ENCODE measurements at regions not wholly inside any gene's neighbourhood (a gene's known extent, or its start where the extent isn't known, plus 50 kb on each side); places are given as distances from the start of the nearest gene placed in this dataset.

DNA sequence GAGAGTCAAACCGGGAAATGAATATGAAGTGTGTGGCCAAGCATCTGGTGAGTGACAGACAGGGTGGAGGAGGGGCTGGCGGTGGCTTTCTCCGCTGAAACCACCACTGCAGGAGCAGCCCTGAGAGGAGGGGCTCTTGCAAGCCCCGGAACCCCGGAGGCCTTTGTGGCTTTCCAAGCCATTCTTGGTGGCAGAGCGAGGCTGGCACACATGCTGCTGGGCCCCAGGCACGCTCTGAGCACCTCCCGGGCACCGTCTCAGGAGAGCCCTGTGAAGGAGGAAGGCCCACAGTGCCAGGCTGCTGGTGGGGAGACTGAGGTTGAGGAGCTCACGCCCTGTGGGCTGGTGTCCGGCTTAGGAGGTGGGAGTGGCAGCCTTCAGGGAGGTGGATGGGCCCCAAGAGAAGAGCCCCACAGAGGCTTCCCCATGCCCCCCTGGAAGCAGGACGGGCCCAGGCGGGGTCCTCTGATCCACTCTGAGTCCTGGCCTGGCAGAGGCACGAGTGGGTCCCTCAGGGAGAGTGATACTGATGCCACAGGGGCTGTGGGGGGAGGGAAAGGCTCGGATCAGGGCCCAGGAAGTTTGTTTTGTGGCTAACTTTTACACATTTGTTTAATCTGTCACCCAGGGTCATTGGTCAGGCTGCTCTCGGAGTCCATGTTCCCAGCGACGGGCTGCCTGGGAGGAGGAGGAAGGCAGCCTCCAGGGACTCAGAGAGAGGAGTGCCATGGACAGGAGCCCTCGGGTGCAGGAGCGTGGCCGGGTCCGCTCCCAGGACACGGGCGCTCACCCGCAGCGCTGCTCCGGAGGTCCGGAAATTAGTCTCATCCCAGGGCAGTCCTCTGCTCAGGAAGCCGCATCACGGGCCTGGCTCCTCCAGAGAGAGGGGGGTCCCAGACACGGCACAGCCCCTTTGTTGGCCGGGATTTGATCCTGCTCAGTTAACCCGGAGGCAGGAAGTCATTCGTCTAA, 170.7 kb downstream of the ERMARD start:
- TF ChIP-seq, protein P1, sequence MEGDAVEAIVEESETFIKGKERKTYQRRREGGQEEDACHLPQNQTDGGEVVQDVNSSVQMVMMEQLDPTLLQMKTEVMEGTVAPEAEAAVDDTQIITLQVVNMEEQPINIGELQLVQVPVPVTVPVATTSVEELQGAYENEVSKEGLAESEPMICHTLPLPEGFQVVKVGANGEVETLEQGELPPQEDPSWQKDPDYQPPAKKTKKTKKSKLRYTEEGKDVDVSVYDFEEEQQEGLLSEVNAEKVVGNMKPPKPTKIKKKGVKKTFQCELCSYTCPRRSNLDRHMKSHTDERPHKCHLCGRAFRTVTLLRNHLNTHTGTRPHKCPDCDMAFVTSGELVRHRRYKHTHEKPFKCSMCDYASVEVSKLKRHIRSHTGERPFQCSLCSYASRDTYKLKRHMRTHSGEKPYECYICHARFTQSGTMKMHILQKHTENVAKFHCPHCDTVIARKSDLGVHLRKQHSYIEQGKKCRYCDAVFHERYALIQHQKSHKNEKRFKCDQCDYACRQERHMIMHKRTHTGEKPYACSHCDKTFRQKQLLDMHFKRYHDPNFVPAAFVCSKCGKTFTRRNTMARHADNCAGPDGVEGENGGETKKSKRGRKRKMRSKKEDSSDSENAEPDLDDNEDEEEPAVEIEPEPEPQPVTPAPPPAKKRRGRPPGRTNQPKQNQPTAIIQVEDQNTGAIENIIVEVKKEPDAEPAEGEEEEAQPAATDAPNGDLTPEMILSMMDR (IDR thresholded peaks at IDR 0.05; ENCODE audit: borderline replicate concordance, extremely low read depth, low read length, poor library complexity, severe bottlenecking) = no peak
- TF ChIP-seq EZH2 (IDR thresholded peaks at IDR 0.05; ENCODE audit: borderline replicate concordance, low read depth, low read length, severe bottlenecking) = no peak

Data from DND-41 (cell line).